ENCODE measurements at regions not wholly inside any gene's neighbourhood (a gene's known extent, or its start where the extent isn't known, plus 50 kb on each side); places are given as distances from the start of the nearest gene placed in this dataset.

DNA sequence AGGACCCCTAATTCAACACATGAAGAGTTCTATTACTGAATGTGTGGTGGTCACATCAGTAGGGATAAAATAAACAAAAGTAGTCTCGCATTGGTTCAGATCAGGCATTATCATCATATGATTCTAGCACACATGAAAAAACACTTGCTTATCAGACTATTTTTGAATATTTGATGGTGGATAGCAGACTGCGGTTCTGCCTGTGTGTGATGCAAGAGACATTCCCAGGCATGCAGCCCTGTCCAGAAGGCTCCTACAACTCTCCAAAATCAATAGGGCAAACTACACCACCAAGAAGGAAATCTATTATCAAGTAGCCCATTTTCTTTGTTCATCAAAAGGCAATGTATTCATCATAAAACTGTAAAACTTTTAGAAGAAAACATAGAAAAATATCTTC lies 304.7 kb downstream of the DUSP10 start:
- no peak for DNase-seq

DNA sequence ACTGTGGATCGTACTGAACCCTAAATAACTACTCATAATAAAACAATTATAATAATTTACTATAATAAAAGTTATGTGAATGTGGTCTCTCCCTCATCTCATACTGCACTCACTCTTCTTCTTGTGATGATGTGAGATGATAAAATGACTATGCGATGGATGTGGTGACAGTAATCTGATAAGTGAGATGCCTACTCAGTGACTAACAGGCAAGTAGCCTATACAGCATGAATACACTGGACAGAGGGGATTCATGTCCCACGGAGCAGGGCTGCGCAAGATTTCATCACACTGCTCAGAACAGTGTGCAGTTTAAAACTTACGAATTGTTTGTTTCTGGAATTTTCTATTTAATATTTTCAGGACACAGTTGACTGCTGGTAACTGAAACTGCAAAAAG lies 304.0 kb downstream of the DUSP10 start:
- no peak for DNase-seq

DNA sequence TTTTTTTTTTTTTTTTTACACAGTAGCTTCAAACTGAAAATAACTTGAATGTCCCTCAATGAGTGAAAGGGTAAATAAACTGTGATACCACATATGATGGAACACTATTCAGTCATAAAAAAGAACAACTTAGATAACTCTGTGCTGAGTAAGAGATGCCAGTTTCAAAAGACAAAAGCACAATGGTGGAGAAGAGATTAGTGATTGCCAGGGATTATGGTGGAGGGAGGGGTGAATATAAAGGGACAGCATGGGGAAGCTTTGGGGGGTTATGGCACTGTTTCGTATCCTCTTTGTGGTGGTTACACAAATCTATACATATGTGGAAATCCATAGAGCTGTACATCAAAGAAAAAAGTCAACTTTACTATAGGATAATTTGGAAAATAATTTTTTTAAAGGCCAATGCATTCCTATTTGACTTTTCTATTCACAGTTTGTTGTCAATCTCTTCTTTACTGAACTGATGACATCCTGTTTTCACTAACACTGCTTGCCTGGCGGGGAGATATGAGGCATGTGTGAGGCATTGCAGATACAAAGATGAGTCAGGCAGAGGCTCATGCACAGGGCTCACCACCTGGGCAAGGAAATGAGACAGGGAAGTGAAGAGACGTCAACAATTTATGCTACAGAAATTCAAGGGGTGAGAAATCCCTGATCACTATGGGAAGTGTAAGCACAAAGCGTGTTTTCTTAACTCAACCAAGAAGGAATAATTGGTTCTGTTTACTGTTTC lies 302.7 kb downstream of the DUSP10 start:
- peak; percentile 70 for DNase-seq

DNA sequence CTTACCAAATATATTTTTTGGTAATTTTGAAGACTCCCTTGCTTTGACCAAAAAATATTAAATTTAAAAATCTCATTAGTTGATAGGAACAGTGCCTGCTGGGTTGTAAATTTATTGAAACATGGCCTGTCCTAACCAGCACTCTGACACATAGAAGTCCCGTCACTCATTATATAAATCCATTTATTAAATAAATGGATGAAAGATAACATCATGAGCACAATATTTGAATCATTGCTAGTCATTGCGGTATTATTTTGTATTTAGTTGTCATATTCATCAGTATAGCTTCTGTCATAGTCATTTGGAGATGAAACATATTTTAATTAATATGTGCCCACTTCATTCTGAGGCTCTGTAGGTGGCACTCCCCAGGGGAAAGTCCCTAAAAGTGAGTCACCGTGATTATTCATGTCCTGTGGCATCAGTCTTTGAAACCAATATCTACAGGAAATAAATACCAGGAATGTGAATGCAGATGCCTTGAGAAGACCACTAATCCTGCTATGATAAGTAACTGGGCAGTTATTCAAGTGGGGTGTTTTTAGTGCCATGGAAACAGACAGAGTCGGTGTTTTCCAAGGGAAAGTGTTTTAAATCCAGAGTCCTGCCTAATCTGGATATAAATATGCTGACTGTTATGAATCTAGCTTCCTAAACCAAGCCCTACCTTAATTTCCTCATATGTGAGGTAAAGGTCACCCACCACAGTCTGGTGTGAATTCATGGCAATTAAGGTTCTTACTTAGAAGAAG lies 302.0 kb downstream of the DUSP10 start:
- no peak for DNase-seq

DNA sequence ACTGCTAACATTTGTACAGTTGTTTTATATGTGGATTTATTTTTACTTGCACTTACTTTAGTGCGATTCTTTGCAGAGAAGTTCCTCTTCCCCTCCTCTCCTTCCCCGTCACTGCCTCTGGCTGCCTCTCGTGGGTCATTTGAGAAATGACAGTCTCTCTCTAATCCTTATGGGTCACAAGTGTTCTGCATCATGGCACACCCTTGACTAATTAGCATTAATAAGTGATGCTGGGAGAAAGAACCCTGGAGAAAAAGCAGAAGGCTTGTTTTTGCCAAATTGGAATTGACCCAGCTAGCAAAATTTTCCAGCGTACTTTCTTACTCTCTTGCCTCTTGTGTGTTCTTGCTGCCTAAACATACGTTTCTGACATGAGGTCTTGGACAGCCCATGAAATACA lies 301.2 kb downstream of the DUSP10 start:
- no peak for DNase-seq

DNA sequence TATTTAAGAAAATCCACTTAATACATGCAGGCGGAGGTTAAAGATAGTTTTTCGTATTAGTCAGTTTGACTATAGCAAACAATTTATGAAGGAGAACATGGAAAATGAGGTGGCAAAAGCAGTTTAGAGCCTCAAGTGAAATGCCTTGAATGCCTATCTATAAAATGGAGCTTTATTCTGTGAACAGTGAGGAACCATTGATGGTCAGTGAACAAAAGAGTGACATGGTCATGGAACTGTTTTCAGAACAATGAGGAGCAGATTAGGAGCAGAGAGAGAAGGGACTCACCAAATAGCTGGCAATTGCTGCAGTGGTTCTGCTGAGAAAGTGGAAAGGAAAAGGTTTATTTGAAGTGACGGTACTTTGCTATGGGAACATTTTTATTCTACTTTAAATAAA lies 299.8 kb downstream of the DUSP10 start:
- DNase-seq, result no peak

DNA sequence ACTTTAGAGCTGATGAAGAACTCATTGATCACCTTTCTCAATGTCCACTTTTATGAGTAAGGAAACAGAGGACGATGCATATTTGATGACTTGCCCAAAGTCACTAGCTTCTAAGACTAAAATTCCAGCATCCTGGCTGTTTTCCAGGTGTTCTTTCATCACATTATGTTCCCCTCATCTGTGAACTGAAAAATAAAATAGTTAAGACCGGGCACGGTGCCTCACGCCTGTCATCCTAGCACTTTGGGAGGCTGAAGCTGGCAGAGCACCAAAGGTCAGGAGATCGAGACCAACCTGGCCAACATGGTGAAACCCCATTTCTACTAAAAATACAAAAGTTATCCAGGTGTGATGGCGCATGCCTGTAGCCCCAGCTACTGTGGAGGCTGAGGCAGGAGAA lies 297.5 kb downstream of the DUSP10 start:
- DNase-seq, result no peak

DNA sequence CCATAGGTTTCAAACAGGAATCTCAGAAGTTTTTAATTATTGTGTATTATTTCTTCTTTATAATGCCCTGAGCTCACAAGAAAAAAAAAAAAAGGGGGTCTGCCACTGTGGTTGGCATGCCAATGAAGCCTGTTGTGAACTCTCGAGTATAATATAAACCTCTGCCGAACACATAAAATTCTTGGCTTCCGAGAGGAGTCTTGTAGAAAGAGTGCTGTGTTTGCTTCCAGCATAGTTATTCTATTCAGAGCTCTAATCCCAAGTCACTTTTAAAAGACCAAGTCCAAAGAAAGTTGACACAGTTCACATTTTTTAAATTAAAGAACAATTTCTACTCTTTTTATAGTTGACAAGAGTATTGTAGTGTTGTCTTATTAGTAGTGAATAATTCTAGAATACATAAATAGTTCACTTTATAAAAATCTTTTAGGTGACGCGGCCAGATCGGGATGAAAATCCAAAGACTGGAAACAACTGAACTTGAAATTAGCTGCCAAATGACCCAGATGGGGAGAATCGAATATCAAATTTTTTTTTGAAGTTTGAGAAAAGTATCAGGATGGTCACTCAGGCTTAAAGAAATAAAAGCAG lies 293.2 kb downstream of the DUSP10 start:
- no peak for DNase-seq

DNA sequence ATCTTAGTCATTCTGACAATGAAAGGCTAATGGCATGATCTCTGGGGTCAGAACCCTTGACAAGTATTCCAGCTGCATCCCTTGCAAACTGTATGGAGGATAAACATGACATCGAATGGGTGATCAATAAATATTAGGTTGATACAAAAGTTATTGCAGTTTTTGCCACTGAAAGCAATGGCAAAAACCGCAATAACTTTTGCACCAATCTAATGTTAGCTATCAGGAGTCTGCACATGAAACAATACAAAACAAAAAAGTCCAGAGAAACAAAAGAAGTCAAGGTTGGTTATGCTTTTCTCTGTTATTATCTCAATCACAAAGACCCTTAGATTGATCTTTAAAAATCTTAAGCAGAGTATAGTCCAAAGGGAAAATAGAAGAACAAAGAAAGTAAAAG lies 292.7 kb downstream of the DUSP10 start:
- DNase-seq, result no peak

DNA sequence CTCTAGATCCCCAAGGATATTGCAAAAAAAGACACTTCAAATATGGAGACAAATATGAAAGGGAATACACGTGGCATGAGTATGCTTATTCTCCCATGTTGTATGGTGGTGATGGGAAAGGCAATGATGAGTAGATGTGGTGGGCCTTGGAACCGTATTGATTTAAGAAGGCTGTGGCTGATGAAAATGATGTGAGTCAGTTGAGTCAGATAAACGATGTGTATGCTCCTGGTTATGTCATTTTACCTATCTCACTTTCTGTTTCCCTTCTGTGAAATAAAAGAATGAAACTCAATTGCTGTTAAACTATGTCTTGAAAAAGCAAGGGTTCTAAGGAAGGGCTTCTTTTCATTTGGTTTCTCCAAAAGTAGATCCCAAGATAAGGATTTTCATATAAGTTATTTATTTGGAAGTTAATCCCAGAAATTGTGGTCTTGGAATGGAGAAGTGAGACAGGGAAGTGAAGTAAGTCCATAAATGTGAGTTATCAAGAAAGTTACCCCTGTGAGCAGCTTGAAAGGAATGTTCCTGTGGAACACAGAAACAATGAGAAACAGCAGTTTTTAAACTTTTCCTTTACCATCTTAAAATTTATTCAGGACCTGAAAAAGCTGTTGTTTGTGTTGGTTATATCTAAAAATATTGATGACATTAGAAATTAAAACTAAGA lies 292.0 kb downstream of the DUSP10 start:
- no peak for DNase-seq

DNA sequence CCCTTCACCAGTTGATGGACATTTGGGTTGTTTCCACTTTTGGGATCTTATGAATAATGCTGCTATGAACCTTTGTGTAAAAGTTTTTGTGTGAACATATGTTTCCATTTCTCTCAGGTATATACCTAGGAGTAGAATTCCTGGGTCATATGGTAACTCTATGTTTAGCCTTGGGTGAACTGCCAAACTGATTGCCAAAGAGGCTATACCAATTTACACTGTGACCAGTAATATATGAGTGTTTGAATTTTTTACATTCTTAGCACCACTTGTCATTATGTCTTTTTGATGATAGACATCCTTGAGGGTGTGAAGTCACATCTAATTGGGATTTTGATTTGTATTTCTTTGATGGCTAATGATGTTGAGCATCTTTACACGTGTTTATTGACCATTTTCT lies 290.1 kb downstream of the DUSP10 start:
- DNase-seq, result no peak

DNA sequence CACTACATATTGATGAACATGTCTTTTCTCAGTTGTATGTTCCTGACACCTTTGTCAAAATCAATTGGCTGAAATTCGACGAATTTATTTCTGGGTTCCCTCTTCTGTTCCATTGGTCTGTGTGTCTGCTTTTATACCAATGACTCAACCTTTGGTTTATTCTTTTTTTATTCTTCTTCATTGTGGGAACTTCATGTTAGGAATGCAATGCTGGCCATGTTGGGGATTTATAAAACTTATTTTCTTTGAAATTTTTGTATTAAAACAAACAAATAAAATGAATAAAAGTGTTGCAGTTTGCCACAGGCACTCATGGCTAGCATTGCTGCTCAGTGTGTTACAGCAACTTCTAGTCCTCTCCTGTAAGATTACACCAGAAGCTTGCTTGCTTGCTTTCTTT lies 287.8 kb downstream of the DUSP10 start:
- no peak for DNase-seq

DNA sequence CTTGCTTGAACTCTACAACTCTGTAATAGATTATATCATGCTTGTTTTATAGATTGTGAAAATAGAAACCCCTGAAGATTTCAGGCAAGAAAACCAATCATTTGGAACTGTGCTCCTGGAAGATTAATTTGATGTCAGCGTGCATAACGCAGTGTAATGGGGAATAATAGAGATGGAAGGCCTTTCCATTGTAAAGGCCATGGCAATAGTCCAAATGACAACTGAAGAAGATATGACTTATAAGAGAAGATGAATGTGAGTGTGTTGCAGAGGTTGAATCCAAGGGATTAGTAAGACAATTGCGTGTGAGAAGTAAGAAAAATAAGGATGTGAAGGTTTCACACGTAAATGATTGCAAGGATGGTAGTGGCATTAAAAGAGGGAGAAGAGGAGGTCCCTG lies 285.0 kb downstream of the DUSP10 start:
- no peak for DNase-seq

DNA sequence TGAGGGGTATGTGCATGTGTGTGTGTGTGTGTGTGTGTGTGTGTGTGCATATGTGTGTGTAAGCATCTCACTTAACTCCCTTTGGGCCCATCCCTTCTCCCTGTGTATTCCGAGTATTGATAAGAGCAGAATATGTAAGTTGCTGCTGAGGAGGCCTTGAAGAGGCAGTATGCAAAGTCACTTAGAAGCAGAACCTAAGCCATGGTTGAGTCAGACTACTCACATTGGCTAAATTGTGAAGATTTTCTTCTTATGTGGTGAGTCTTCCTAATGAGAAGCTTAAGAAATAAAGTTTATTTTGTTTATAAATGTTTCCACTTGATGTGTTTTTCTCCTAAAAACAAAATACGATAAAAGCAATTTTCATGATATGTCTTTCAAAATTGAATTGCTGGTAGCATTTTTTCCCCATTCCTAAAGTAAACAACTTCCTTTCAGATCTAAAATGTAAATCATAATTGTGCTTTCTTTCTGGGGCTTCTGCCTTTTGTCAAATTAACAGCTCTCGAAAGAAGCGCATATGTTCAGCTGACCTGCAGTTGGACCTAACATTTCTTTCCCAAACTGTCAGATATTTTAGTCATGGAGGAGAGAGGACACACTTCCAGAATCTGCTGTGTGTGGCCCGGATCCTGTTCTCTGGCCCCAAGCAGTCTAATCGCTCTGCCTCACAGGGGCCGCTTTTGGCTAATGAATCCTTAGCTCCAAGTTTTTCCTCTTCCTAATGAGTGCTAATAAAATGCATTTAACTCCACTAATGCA lies 284.0 kb downstream of the DUSP10 start:
- DNase-seq, result no peak

DNA sequence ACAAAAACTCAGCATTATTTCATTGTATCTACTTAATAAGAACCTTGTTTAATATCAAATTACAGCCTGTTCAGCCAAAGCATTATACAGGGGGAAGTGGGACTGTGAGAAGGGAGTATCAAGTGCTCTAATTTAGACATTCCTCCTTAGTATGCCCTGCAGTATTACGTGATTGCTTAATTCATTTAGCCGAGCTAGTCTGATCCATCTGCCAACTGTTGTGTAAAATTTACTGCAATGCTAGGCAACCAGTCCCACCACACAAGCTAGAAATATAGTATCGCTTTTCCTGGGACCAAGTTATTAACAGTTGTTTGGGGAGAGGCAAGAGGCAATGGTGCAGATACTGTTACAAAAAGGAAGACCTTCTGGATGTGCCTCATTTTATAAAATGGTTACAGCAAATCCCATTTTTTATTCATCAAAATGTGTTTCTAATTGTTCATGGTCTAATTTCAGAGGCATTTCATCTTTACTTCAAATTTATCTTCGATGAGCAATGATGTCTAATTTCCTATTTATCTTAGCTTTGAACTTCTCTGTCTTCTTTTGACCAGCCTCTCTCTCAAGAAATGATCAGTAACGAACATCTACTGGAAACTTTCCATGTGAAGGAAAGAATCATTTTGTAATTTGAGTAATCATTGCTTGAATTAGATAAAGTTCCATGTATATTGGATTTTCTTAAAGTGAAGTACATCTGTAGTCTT lies 283.3 kb downstream of the DUSP10 start:
- no peak for DNase-seq

DNA sequence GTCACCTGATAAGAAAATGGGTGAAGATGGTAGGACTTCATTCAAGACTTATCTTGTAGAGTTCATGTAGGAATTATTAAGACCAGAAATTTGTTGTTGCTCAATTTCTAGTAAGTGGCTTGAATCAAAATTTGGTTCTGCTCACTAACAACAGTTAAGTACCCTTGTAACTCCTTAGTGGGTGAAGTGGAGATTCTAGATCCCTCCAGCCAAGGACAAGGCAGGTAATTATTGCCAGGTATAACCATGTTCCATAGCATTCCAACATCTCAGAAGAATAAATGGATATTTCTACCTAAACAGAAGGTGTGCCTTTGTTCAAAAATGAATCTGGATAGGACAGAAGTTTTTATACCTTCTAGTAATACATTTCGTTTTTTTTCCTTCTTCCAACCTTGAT lies 282.3 kb downstream of the DUSP10 start:
- no peak for DNase-seq

DNA sequence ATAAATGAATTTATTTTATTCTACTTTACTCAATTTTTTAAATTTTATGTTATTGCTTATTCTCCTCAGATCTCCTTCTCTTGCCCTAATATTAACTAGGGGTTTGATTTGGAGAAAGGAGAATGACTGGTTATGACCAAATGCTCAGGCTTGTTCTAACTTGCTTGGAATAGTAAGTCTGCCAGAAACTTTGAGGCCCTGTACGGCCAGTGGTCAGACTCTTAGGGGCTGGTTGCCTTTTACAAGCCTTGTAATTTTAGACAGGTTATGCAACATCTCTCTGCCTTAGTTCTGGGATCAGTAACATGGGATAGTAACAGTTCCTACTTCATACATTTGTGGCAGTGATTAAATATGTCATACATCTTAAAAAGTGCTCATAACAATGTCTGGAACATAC lies 279.5 kb downstream of the DUSP10 start:
- no peak for DNase-seq

DNA sequence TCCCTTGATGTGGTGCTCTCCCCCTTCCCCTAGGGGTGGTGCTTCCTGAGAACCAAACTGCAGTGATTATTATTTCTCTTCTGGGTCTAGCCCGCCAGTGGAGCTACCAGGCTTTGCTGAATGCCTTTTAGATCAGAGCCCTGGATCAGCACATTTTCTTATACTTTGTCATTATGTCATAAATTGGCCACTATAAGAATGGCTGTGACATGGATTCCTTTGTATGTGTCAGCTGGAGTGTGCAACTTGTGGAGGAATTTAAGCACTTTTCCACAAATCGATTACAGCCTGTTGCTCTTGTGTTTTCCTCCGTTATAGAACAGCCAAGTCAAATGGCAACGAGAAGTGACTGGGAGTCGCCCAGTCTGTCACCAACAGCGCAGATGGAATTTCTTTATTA lies 273.3 kb downstream of the DUSP10 start:
- DNase-seq, result no peak

DNA sequence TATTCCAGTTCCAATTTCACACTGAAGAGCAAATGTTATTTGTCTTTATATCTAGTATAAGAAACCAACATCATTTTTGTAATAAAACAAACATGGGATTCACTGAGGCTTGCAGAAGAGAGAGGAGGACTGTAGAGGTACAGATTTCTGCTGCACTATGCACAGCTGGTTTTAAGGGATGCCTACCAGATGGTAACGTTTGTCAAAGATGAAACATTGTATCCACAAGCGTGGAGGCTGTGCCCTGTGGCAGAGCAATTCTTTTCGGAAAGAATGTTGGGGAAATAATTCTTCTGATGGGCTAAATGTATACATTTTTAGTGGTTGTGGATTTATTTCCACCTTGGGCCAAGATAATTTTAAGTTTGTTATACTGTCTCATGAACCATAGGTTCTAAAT lies 272.4 kb downstream of the DUSP10 start:
- no peak for DNase-seq

DNA sequence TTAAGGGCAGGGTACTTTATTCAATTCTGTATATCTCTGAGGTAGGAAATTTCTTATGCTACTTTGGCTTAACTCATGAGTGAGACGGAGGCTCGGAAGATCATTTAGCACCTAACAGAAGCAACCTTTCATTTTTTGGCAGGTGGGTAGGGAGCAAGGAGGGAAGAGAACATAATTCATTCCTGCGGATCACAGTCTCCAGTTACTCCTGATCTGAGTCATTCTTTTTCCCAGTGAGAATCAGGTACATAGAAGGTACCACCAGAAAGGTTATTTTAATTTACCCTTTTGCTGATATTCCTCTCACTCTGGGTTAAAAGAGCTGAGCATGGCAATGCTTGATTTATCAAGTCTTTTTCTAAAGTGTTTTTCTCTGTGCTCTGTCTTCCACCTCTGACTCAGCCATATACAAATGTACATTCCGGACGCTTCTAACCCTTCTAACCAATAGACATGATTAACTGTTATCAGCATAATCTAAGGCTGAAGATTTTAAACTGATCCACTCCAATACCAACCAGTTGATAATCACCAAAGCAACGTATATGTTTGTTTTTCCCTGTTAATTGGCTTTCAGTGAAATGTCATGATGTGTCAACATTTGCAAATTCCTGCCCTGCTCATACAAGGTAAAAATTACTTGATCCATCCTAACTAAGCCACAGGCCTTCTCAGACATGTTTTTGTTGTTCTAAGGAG lies 271.7 kb downstream of the DUSP10 start:
- no peak for DNase-seq

DNA sequence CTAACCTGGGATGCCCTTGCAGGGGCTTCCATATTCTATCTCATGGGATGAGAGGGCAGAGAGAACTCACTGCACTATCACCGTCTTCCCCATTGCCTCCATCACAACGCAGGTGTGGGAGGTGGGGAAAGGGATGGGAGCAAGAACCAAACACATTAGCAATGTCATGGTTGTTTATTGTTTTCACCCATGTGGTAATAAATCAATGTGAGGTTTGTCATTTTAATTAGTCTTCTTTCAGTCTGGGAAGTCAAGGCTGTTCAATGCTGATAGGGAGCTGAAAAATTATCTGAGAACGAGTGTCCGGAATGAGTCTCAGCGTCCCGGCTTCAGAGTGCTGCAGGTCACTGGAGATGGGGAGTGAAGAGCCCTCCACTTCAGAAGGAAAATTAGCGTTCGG lies 268.5 kb downstream of the DUSP10 start:
- DNase-seq, result no peak

DNA sequence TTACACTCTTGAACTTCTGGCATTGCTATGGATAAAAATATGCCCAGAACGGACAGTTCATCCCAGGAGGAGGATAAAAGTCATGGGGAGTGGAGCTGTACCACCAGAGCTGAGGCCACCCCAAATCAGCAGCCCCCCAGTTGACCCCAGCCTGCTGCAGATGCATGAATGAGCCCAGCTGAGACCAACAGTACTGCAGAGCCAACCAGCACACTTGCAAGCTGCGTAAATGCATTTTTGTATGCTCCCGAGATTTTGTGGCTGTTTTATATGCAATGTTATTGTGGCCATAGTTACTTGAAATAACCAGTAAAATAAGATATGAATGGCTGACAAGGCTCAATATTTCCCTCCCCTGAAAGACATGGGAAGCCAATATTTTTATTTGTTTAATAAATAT lies 264.6 kb downstream of the DUSP10 start:
- no peak for DNase-seq

Measured in activated CD8-positive, alpha-beta memory T cell treated with anti-CD3 and anti-CD28 coated beads for 24 hours (primary cell).